ENCODE measurements at regions not wholly inside any gene's neighbourhood (a gene's known extent, or its start where the extent isn't known, plus 50 kb on each side); places are given as distances from the start of the nearest gene placed in this dataset.

DNA sequence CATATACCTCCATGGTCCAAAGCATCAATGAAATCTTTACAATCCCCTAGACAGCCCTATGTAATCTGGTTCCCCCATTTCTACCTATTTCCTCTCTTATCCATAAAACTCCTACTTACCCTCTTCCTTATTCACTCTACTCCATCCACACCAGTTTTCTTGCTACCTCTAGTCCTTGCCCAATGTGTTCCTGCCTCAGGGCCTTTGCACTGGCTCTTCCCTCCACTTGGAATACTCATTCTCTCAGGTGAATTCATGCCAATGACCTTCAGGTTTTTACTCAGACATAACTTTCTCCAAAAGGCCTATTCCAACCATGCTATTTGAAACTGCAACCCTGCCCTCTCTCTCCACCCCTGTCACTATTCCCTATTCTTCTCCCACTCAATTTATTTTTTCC, 138.7 kb upstream of the KRR1 start (continued):
- TF ChIP-seq, protein P1, sequence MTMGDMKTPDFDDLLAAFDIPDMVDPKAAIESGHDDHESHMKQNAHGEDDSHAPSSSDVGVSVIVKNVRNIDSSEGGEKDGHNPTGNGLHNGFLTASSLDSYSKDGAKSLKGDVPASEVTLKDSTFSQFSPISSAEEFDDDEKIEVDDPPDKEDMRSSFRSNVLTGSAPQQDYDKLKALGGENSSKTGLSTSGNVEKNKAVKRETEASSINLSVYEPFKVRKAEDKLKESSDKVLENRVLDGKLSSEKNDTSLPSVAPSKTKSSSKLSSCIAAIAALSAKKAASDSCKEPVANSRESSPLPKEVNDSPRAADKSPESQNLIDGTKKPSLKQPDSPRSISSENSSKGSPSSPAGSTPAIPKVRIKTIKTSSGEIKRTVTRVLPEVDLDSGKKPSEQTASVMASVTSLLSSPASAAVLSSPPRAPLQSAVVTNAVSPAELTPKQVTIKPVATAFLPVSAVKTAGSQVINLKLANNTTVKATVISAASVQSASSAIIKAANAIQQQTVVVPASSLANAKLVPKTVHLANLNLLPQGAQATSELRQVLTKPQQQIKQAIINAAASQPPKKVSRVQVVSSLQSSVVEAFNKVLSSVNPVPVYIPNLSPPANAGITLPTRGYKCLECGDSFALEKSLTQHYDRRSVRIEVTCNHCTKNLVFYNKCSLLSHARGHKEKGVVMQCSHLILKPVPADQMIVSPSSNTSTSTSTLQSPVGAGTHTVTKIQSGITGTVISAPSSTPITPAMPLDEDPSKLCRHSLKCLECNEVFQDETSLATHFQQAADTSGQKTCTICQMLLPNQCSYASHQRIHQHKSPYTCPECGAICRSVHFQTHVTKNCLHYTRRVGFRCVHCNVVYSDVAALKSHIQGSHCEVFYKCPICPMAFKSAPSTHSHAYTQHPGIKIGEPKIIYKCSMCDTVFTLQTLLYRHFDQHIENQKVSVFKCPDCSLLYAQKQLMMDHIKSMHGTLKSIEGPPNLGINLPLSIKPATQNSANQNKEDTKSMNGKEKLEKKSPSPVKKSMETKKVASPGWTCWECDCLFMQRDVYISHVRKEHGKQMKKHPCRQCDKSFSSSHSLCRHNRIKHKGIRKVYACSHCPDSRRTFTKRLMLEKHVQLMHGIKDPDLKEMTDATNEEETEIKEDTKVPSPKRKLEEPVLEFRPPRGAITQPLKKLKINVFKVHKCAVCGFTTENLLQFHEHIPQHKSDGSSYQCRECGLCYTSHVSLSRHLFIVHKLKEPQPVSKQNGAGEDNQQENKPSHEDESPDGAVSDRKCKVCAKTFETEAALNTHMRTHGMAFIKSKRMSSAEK (CRISPR knock-in tag; IDR thresholded peaks at IDR 0.05; ENCODE audit: borderline replicate concordance), result no peak
- TF ChIP-seq IRF2 (CRISPR knock-in tag; IDR thresholded peaks at IDR 0.05; ENCODE audit: borderline replicate concordance, low read depth), result no peak
- TF ChIP-seq FOXP1 (CRISPR knock-in tag; IDR thresholded peaks at IDR 0.05; ENCODE audit: borderline replicate concordance), result no peak
- no peak for TF ChIP-seq GABPB1 (CRISPR knock-in tag; IDR thresholded peaks at IDR 0.05)

DNA sequence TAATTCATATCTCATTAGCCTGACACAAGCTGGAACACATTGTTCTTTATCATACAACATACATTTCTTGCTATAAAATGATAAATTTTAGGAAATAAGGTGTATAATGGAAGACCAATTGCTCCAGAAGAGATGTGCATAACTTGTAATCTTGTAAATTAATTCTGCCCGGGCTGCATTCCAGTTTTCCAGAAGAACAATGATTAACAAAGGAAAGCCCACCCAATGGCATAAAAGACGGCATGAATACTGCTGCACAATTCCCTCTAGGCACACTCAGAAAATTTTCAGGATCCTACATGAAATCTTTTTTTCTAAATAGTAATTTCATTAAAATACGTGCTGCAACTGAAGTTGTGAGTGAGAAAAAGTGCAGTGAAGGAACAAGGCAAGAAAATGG, 137.4 kb upstream of the KRR1 start:
- H3K27me3 Mint-ChIP-seq (ENCODE audit: low read depth), result no peaks in the 10 kb centered on the region
- no peak overlapping the region for H3K27ac Mint-ChIP-seq
- ChIA-PET CTCF (no interaction called here), POLR2A (no interaction called here)
- peaks cover 20% of the 10 kb centered on the region for H3K4me1 Mint-ChIP-seq
- DNase-seq (ENCODE audit: low spot score) (no peak), ATAC-seq (no peak)
- no peak overlapping the region for H3K4me3 Mint-ChIP-seq
- H3K9me3 Mint-ChIP-seq, result peaks cover 9% of the 10 kb centered on the region
- TF ChIP-seq, protein P2, sequence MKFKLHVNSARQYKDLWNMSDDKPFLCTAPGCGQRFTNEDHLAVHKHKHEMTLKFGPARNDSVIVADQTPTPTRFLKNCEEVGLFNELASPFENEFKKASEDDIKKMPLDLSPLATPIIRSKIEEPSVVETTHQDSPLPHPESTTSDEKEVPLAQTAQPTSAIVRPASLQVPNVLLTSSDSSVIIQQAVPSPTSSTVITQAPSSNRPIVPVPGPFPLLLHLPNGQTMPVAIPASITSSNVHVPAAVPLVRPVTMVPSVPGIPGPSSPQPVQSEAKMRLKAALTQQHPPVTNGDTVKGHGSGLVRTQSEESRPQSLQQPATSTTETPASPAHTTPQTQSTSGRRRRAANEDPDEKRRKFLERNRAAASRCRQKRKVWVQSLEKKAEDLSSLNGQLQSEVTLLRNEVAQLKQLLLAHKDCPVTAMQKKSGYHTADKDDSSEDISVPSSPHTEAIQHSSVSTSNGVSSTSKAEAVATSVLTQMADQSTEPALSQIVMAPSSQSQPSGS (CRISPR knock-in tag; IDR thresholded peaks at IDR 0.05; ENCODE audit: borderline replicate concordance, low read depth), result no peak
- no peak for TF ChIP-seq GRHL2 (CRISPR knock-in tag; IDR thresholded peaks at IDR 0.05; ENCODE audit: insufficient replicate concordance, severe bottlenecking)
- TF ChIP-seq GABPB1 (CRISPR knock-in tag; IDR thresholded peaks at IDR 0.05), result no peak
- no peak for TF ChIP-seq JUN (CRISPR knock-in tag; IDR thresholded peaks at IDR 0.05)
- TF ChIP-seq TP53 (CRISPR knock-in tag; IDR thresholded peaks at IDR 0.05), result no peak
- TF ChIP-seq ZNF423 (CRISPR knock-in tag; IDR thresholded peaks at IDR 0.05), result no peak
- TF ChIP-seq NFE2L1 (CRISPR knock-in tag; IDR thresholded peaks at IDR 0.05), result no peak
- TF ChIP-seq CBFB (CRISPR knock-in tag; IDR thresholded peaks at IDR 0.05; ENCODE audit: low read depth), result no peak
- TF ChIP-seq JAZF1 (CRISPR knock-in tag; IDR thresholded peaks at IDR 0.05), result no peak
- TF ChIP-seq, protein P3, sequence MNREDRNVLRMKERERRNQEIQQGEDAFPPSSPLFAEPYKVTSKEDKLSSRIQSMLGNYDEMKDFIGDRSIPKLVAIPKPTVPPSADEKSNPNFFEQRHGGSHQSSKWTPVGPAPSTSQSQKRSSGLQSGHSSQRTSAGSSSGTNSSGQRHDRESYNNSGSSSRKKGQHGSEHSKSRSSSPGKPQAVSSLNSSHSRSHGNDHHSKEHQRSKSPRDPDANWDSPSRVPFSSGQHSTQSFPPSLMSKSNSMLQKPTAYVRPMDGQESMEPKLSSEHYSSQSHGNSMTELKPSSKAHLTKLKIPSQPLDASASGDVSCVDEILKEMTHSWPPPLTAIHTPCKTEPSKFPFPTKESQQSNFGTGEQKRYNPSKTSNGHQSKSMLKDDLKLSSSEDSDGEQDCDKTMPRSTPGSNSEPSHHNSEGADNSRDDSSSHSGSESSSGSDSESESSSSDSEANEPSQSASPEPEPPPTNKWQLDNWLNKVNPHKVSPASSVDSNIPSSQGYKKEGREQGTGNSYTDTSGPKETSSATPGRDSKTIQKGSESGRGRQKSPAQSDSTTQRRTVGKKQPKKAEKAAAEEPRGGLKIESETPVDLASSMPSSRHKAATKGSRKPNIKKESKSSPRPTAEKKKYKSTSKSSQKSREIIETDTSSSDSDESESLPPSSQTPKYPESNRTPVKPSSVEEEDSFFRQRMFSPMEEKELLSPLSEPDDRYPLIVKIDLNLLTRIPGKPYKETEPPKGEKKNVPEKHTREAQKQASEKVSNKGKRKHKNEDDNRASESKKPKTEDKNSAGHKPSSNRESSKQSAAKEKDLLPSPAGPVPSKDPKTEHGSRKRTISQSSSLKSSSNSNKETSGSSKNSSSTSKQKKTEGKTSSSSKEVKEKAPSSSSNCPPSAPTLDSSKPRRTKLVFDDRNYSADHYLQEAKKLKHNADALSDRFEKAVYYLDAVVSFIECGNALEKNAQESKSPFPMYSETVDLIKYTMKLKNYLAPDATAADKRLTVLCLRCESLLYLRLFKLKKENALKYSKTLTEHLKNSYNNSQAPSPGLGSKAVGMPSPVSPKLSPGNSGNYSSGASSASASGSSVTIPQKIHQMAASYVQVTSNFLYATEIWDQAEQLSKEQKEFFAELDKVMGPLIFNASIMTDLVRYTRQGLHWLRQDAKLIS (CRISPR knock-in tag; IDR thresholded peaks at IDR 0.05; ENCODE audit: borderline replicate concordance), result no peak
- TF ChIP-seq, protein P4, sequence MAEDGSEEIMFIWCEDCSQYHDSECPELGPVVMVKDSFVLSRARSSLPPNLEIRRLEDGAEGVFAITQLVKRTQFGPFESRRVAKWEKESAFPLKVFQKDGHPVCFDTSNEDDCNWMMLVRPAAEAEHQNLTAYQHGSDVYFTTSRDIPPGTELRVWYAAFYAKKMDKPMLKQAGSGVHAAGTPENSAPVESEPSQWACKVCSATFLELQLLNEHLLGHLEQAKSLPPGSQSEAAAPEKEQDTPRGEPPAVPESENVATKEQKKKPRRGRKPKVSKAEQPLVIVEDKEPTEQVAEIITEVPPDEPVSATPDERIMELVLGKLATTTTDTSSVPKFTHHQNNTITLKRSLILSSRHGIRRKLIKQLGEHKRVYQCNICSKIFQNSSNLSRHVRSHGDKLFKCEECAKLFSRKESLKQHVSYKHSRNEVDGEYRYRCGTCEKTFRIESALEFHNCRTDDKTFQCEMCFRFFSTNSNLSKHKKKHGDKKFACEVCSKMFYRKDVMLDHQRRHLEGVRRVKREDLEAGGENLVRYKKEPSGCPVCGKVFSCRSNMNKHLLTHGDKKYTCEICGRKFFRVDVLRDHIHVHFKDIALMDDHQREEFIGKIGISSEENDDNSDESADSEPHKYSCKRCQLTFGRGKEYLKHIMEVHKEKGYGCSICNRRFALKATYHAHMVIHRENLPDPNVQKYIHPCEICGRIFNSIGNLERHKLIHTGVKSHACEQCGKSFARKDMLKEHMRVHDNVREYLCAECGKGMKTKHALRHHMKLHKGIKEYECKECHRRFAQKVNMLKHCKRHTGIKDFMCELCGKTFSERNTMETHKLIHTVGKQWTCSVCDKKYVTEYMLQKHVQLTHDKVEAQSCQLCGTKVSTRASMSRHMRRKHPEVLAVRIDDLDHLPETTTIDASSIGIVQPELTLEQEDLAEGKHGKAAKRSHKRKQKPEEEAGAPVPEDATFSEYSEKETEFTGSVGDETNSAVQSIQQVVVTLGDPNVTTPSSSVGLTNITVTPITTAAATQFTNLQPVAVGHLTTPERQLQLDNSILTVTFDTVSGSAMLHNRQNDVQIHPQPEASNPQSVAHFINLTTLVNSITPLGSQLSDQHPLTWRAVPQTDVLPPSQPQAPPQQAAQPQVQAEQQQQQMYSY (CRISPR knock-in tag; IDR thresholded peaks at IDR 0.05), result no peak
- H3K36me3 Mint-ChIP-seq, result no peaks in the 10 kb centered on the region

All from WTC11 (cell line).